Activated CD8-positive, alpha-beta T cell treated with anti-CD3 and anti-CD28 coated beads, Interleukin-2, amount 10 ng/mL, durations not matched to agents 7 days and 5 days (primary cell): ENCODE measurements at regions not wholly inside any gene's neighbourhood (a gene's known extent, or its start where the extent isn't known, plus 50 kb on each side); places are given as distances from the start of the nearest gene placed in this dataset.
"Not testable (repeated sequence)": the region's sequence is repeated elsewhere in the genome, so short reads cannot be mapped to it uniquely, and the experiment has no call there.

Source experiments
- ATAC-seq: fragments of 150-1000 bp; cut with Tn5 transposase; one replicate; pipeline ENCODE4 v1.10.0; 2021; ENCODE audit warnings: moderate library complexity
- CTCF ChIA-PET: fragments of 350-600 bp; sonication (Branson Sonifier 250); formaldehyde crosslinking; loops from one replicate; lab custom pipeline; 2021; ENCODE audit warnings: antibody characterized with exemption; lab: Charles Lee
- POLR2A ChIA-PET: fragments of 350-600 bp; sonication (Branson Sonifier 250); formaldehyde crosslinking; loops from one replicate; lab custom pipeline; 2021; ENCODE audit warnings: antibody characterized with exemption; lab: Charles Lee
- DNase-seq: peaks from one replicate; pipeline ENCODE4 v3.0.0-alpha.2; 2020
- H3K27ac Mint-ChIP-seq: one replicate; pipeline ENCODE4 v1.8.0; 2021; ENCODE audit warnings: mild to moderate bottlenecking, mixed read lengths
- H3K27me3 Mint-ChIP-seq: one replicate; pipeline ENCODE4 v1.8.0; 2021; ENCODE audit warnings: low read depth, mixed read lengths
- H3K36me3 Mint-ChIP-seq: one replicate; pipeline ENCODE4 v1.8.0; 2021; ENCODE audit warnings: low read depth, mixed read lengths
- H3K4me1 Mint-ChIP-seq: one replicate; pipeline ENCODE4 v1.8.0; 2021; ENCODE audit warnings: low read depth, mixed read lengths
- H3K4me3 Mint-ChIP-seq: one replicate; pipeline ENCODE4 v1.8.0; 2021; ENCODE audit warnings: mild to moderate bottlenecking, mixed read lengths
- H3K9me3 Mint-ChIP-seq: one replicate; pipeline ENCODE4 v1.8.0; 2022; ENCODE audit warnings: mixed read lengths; ENCODE audit not compliant: insufficient read depth

DNA sequence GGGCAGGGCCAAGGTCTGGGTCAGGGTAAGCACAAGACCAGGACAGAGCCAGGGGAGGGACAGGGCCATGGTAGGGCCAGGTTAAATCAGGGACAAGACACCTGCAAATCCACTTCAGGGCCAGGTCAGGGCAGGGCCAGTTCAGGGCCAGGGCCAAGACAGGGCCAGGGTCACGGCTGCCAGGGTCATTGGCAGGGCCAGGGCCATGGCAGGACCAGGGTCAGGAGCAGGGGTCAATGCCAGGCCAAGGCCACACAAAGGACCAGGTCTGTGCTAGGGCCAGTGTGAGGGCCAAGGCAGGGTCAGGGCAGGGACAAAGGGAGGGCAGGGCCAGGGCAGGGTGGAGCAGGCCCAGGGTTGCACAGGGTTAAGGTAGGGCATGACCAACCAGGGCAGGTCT is 399.2 kb downstream of the GOLGA6L6 start:
- not testable (repeated sequence) for ATAC-seq

DNA sequence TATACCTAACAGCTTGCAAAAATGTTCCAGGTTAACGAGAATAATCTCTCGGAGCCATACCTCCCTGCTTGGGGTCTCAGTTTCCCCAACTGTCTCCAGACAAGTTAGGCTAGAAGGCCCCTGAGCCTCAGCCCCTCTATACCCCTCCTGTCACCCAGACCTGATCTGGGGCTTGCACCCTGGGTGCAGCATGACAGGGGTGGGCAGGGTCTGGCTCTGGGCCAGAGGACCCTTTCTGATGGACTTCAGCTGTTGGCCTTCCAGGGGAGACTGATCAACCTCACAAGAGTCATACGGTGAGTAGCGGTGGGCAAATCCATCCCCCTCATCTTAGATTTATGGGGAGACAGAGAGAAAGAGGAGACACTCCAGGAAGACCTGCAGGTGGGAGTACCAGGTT is 416.9 kb downstream of the GOLGA6L6 start:
- H3K4me1 Mint-ChIP-seq, H3K27me3 Mint-ChIP-seq, H3K36me3 Mint-ChIP-seq, DNase-seq, H3K9me3 Mint-ChIP-seq, CTCF ChIA-PET, H3K27ac Mint-ChIP-seq, H3K4me3 Mint-ChIP-seq, POLR2A ChIA-PET, ATAC-seq: not testable (repeated sequence)

More for the DNA sequence above, 399.2 kb downstream of the GOLGA6L6 start:
- CTCF ChIA-PET, DNase-seq, H3K4me1 Mint-ChIP-seq, H3K27ac Mint-ChIP-seq, POLR2A ChIA-PET, H3K36me3 Mint-ChIP-seq, H3K9me3 Mint-ChIP-seq, H3K4me3 Mint-ChIP-seq, H3K27me3 Mint-ChIP-seq: not testable (repeated sequence)

GRCh38 chr15:20106026-20106425 is 435.6 kb downstream of the GOLGA6L6 start:
- ChIA-PET CTCF (no interaction called here), POLR2A (no interaction called here)
- Mint-ChIP-seq H3K9me3 (no peaks in the 10 kb centered on the region), H3K4me1 (no peaks in the 10 kb centered on the region), H3K27me3 (no peaks in the 10 kb centered on the region), H3K4me3 (no peak overlapping the region), H3K27ac (no peak overlapping the region), H3K36me3 (no peaks in the 10 kb centered on the region)
- ATAC-seq: no peak
- no peak for DNase-seq

GRCh38 chr15:20105011-20105990 is 436.3 kb downstream of the GOLGA6L6 start:
- DNase-seq, H3K27ac Mint-ChIP-seq, CTCF ChIA-PET, POLR2A ChIA-PET, ATAC-seq, H3K27me3 Mint-ChIP-seq, H3K9me3 Mint-ChIP-seq, H3K4me1 Mint-ChIP-seq, H3K4me3 Mint-ChIP-seq, H3K36me3 Mint-ChIP-seq: not testable (repeated sequence)

GRCh38 chr15:20104551-20104950 is 437.0 kb downstream of the GOLGA6L6 start:
- ATAC-seq, POLR2A ChIA-PET, H3K36me3 Mint-ChIP-seq, DNase-seq, H3K27ac Mint-ChIP-seq, CTCF ChIA-PET, H3K9me3 Mint-ChIP-seq, H3K4me3 Mint-ChIP-seq, H3K27me3 Mint-ChIP-seq, H3K4me1 Mint-ChIP-seq: not testable (repeated sequence)

DNA sequence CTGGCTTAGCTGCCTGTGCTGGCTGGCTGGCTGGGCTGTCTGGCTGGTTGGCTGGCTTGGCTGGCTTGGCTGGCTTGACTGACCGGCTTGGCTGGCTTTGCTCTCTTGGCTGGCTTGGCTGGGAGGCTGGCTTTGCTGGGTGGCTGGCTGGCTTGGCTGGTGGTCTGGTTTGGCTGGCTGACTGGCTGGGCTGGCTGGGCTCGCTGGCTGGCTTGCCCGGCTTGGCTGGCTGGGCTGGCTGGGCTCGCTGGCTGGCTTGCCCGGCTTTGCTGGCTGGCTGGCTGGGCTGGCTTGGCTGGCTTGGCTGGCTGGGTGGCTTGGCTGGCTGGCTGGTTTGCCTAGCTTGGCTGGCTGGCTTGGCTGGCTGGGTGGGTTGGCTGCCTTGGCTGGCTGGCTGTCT is 438.7 kb downstream of the GOLGA6L6 start:
- H3K27me3 Mint-ChIP-seq, H3K4me3 Mint-ChIP-seq, ATAC-seq, H3K27ac Mint-ChIP-seq, CTCF ChIA-PET, H3K36me3 Mint-ChIP-seq, H3K4me1 Mint-ChIP-seq, POLR2A ChIA-PET, DNase-seq, H3K9me3 Mint-ChIP-seq: not testable (repeated sequence)

DNA sequence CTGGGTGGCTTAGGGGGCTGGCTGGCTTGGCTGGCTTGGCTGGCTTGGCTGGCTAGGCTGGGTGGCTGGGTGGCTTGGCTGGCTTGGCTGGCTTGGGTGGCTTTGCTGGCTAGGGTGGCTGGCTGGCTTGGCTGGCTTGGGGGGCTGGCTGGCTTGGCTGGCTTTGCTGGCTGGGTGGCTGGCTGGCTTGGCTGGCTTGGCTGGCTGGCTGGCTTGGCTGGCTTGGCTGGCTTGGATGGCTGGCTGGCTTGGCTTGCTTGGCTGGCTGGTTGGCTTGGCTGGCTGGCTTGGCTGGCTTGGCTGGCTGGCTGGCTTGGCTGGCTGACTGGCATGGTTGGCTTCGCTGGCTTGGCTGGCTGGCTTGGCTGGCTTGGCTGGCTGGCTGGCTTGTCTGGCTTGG is 439.4 kb downstream of the GOLGA6L6 start:
- CTCF ChIA-PET, H3K4me1 Mint-ChIP-seq, ATAC-seq, H3K36me3 Mint-ChIP-seq, H3K27me3 Mint-ChIP-seq, POLR2A ChIA-PET, H3K27ac Mint-ChIP-seq, H3K9me3 Mint-ChIP-seq, H3K4me3 Mint-ChIP-seq, DNase-seq: not testable (repeated sequence)

- DNase-seq, CTCF ChIA-PET, H3K27me3 Mint-ChIP-seq, ATAC-seq, H3K4me3 Mint-ChIP-seq, POLR2A ChIA-PET, H3K9me3 Mint-ChIP-seq, H3K4me1 Mint-ChIP-seq, H3K36me3 Mint-ChIP-seq, H3K27ac Mint-ChIP-seq: not testable (repeated sequence)
These were observed 440.3 kb downstream of the GOLGA6L6 start for GRCh38 chr15:20101281-20101680.

DNA sequence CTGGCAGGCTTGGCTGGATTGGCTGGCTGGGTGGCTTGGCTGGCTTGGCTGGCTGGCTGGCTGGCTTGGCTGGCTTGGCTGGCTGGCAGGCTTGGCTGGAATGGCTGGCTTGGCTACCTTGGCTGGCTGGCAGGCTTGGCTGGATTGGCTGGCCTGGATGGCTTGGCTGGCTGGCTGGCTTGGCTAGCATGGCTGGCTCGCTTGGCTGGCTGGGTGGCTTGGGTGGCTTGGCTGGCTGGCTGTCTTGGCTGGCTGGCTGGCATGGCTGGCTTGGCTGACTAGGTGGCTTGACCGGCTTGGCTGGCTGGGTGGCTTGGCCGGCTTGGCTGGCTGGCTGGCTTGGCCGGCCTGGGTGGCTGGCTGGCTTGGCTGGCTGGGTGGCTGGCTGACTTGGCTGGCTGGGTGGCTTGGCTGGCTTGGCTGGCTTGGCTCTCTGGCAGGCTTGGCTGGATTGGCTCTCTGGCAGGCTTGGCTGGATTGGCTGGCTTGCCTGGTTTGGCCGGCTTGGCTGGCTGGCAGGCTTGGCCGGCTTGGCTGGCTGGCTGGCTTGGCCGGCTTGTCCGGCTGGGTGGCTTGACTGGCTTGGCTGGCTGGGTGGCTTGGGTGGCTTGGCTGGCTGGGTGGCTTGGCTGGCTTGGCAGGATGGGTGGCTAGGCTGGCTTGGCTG is 440.9 kb downstream of the GOLGA6L6 start:
- H3K4me3 Mint-ChIP-seq, H3K36me3 Mint-ChIP-seq, DNase-seq, H3K27me3 Mint-ChIP-seq, POLR2A ChIA-PET, CTCF ChIA-PET, H3K27ac Mint-ChIP-seq, ATAC-seq, H3K4me1 Mint-ChIP-seq, H3K9me3 Mint-ChIP-seq: not testable (repeated sequence)

DNA sequence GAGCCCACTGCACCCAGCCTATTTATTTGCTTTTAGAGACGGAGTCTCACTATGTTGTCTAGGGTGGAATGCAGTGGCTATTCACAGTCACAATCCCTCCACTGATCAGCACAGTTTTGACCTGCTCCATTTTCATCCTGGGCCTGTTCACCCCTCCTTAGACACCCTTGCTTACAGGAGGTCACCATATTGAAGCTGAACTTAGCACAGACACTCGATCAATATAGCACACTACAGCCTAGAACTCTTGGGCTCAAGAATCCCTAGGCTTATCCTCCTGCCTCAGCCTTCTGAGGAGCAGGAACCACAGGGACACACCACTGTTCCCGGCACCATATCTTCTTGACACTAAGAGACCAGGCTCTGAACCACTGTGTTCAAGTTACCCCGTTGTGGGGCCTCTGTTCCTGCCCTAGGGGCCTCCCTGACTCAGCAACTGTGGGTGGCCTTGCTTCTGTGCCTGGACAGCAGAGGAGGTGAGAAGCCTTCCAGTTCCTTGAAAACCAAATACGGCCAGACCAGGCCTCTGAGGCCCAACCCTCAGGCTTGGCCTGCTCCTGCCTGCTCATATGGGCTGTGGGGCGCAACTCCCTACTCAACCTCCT is 445.8 kb downstream of the GOLGA6L6 start:
- H3K36me3 Mint-ChIP-seq, H3K9me3 Mint-ChIP-seq, H3K4me1 Mint-ChIP-seq, POLR2A ChIA-PET, ATAC-seq, DNase-seq, H3K27ac Mint-ChIP-seq, H3K27me3 Mint-ChIP-seq, H3K4me3 Mint-ChIP-seq, CTCF ChIA-PET: not testable (repeated sequence)

- H3K4me3 Mint-ChIP-seq, ATAC-seq, CTCF ChIA-PET, POLR2A ChIA-PET, H3K36me3 Mint-ChIP-seq, H3K9me3 Mint-ChIP-seq, H3K27me3 Mint-ChIP-seq, DNase-seq, H3K27ac Mint-ChIP-seq, H3K4me1 Mint-ChIP-seq: not testable (repeated sequence)
These were observed 452.1 kb downstream of the GOLGA6L6 start for GRCh38 chr15:20089541-20089940.

DNA sequence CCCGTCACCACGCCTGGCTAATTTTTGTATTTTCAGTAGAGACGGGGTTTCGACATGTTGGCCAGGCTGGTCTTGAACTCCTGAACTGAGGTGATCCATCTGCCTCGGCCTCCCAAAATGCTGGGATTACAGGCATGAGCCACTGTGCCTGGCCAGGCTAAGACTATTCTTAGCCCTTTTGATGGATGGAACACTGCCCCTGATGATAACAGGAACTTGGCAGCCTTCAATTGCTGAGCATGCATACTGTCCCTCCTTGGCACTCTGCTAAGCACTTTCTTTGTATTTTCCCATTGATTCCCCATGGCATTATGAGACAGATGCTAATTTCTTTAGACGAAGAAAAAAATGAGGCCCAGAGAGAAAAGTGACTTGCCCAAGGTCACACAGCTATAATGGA is 457.6 kb downstream of the GOLGA6L6 start:
- ATAC-seq, H3K9me3 Mint-ChIP-seq, CTCF ChIA-PET: not testable (repeated sequence)

More for the DNA sequence above, 457.6 kb downstream of the GOLGA6L6 start:
- H3K4me1 Mint-ChIP-seq, H3K27ac Mint-ChIP-seq, POLR2A ChIA-PET, H3K27me3 Mint-ChIP-seq, H3K4me3 Mint-ChIP-seq, H3K36me3 Mint-ChIP-seq, DNase-seq: not testable (repeated sequence)
